ENCODE measurements at regions not wholly inside any gene's neighbourhood (a gene's known extent, or its start where the extent isn't known, plus 50 kb on each side); places are given as distances from the start of the nearest gene placed in this dataset.
A peak's percentile ranks its signal among the peaks of the same experiment; 100 is the strongest.

GRCh38 chr6:168217880-168218537 is 101.6 kb downstream of the DACT2 start:
- WGBS, 2 donors = 45 to 52% methylated on average over 9 of the region's 9 CpGs
- no peak overlapping the region for H3K4me3 ChIP-seq (ENCODE audit: low read depth, poor library complexity, severe bottlenecking)
- TF ChIP-seq POLR2A (IDR thresholded peaks at IDR 0.05) = no peak
- TF ChIP-seq, protein P1, sequence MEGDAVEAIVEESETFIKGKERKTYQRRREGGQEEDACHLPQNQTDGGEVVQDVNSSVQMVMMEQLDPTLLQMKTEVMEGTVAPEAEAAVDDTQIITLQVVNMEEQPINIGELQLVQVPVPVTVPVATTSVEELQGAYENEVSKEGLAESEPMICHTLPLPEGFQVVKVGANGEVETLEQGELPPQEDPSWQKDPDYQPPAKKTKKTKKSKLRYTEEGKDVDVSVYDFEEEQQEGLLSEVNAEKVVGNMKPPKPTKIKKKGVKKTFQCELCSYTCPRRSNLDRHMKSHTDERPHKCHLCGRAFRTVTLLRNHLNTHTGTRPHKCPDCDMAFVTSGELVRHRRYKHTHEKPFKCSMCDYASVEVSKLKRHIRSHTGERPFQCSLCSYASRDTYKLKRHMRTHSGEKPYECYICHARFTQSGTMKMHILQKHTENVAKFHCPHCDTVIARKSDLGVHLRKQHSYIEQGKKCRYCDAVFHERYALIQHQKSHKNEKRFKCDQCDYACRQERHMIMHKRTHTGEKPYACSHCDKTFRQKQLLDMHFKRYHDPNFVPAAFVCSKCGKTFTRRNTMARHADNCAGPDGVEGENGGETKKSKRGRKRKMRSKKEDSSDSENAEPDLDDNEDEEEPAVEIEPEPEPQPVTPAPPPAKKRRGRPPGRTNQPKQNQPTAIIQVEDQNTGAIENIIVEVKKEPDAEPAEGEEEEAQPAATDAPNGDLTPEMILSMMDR (IDR thresholded peaks at IDR 0.05) = no peak
- intact Hi-C loops (cut with DNase I; ENCODE audit: low total_unique reads) = no loop called here
- DNase-seq (ENCODE audit: low spot score in 2 of 2) = peak in 1 of 2 donors; percentile 49

DNA sequence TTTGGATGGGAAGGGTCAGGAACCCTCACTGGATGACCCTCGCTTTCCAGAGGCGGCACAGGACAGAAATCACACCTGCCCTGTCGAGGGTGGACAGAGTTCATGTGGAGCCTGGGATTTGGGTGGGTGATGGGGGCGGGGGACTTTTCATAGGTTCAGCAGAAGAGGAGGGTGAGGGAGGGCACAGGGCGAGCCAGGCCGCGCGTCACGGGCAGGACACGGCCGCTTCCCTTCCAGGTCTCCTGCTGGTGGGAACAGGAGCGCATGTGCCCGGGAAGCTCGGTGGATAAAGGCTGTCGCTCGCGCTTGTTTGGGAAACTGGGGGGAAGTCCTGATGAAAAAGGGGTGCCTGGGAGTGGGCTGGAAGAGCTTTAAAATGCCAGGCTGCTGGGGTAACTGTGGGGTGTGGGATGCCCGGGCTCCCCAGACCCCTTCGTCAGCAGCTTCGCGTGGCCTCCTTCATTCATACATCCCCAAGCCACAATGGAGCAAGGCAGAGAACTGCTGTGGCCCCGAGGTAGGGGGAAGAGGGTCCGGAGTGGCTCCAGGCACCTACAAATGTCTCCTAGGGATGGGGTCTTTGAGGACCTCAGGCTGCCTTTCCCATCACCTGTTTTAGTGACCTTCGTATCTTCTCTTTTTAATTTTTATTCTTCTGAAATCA is 102.2 kb downstream of the DACT2 start:
- H3K4me3 ChIP-seq (ENCODE audit: low read depth, poor library complexity, severe bottlenecking) = no peak overlapping the region
- 92 to 95% methylated on average over 24 of the region's 24 CpGs for WGBS, 2 donors
- DNase-seq (ENCODE audit: low spot score in 2 of 2) = peak in 1 of 2 donors; percentile 76
- intact Hi-C loops (cut with DNase I; ENCODE audit: low total_unique reads) = no loop called here
- no peak for TF ChIP-seq POLR2A (IDR thresholded peaks at IDR 0.05)
- TF ChIP-seq, protein P1 (IDR thresholded peaks at IDR 0.05) = no peak

- peak in 1 of 2 donors; percentile 76 for DNase-seq (ENCODE audit: low spot score in 2 of 2)
- intact Hi-C loops (cut with DNase I; ENCODE audit: low total_unique reads) = no loop called here
- no peak for TF ChIP-seq POLR2A (IDR thresholded peaks at IDR 0.05)
- TF ChIP-seq, protein P1 (IDR thresholded peaks at IDR 0.05) = no peak
- 61 to 71% methylated on average over 16 of the region's 16 CpGs for WGBS, 2 donors
- no peak overlapping the region for H3K4me3 ChIP-seq (ENCODE audit: low read depth, poor library complexity, severe bottlenecking)
These were observed 102.8 kb downstream of the DACT2 start for GRCh38 chr6:168216751-168217191.

DNA sequence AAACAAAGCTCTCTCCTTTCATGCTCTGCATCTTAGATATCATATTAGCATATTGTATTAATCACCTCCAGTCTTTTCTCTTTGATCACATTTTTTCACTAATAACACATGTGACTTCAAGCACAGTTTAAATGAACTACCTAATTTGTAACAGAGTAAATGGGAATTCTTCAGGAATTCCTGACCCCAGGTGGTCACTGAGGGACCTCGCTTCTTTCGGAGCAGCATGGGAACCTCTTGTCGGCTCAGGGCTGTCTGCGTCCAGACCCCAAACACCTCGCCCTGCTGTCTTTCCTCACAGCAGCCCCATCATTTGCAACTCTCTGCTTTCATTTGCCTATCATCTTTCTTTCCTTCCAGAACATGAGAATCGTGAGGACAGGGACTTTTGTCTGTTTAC is 103.5 kb downstream of the DACT2 start:
- TF ChIP-seq, protein P1 (IDR thresholded peaks at IDR 0.05) = no peak
- TF ChIP-seq POLR2A (IDR thresholded peaks at IDR 0.05) = no peak
- no peak overlapping the region for H3K4me3 ChIP-seq (ENCODE audit: low read depth, poor library complexity, severe bottlenecking)
- 69 to 83% methylated on average over 6 of the region's 6 CpGs for WGBS, 2 donors
- intact Hi-C loops (cut with DNase I; ENCODE audit: low total_unique reads) = no loop called here
- peak in 1 of 2 donors; percentile 72 for DNase-seq (ENCODE audit: low spot score in 2 of 2)

DNA sequence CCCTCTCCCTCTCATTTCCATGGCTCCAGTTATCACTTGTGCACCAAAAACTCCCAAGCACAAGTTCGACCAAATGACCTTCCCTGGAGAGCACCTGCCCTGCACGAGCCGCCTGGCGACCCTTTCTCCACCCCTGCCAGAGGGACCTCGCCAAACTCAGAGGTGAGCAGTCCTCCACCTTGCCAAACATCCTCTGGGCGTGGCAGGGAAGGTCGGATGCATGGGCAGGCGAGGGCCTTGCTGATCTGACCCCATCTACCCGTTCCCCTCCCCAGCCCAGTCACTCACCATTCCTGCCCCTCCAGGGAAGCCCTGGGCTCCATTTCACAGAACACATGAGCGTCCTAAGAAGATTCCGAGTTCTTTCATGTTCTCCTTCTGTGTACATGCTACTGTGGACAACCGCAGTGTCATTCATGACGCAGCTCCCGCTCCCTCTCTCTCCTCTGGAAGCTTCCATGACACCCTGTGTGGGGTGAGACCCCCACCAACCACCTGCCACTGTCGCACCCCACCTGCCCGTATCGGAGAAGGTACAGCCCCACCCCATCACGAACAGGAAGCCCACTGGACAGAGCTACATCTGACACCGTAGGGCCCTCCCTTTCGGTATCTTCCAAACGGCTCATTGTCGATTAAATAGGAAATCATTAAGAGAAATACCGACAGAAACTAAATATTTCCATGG is 104.3 kb downstream of the DACT2 start:
- H3K4me3 ChIP-seq (ENCODE audit: low read depth, poor library complexity, severe bottlenecking) = no peak overlapping the region
- peak in 1 of 2 donors; percentile 65 for DNase-seq (ENCODE audit: low spot score in 2 of 2)
- 86 to 87% methylated on average over 23 of the region's 23 CpGs for WGBS, 2 donors
- TF ChIP-seq POLR2A (IDR thresholded peaks at IDR 0.05) = no peak
- TF ChIP-seq, protein P1 (IDR thresholded peaks at IDR 0.05) = no peak
- intact Hi-C loops (cut with DNase I; ENCODE audit: low total_unique reads) = no loop called here

Measured in lower leg skin (tissue), 4 donors.